Inferior parietal cortex (tissue), 1 donor: ENCODE measurements at regions not wholly inside any gene's neighbourhood (a gene's known extent, or its start where the extent isn't known, plus 50 kb on each side); places are given as distances from the start of the nearest gene placed in this dataset.
A peak's percentile ranks its signal among the peaks of the same experiment; 100 is the strongest.

Experiments used
- DNase-seq: peaks from one replicate; pipeline ENCODE4 v3.0.0-alpha.2; 2016; ENCODE audit errors: extremely low spot score

DNA sequence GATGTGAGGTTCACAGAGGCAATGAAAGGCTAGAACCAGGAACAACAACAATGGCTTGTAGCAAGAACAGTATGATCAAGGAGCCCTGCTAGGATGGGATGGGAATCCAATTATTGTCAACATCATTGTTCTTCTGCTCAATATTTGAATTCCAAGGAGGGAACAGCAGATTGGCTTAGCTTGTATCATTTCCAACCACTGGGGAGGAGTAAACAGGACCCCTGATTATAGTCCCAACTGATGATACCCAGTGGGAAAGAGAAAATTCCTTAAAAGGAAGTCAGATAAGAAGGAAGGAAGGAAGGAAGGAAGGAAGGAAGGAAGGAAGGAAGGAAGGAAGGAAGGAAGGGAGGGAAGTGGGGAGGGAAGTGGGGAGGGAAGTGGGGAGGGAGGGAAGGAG, 69.5 kb upstream of the ZC3H12C start:
- DNase-seq: no peak

DNA sequence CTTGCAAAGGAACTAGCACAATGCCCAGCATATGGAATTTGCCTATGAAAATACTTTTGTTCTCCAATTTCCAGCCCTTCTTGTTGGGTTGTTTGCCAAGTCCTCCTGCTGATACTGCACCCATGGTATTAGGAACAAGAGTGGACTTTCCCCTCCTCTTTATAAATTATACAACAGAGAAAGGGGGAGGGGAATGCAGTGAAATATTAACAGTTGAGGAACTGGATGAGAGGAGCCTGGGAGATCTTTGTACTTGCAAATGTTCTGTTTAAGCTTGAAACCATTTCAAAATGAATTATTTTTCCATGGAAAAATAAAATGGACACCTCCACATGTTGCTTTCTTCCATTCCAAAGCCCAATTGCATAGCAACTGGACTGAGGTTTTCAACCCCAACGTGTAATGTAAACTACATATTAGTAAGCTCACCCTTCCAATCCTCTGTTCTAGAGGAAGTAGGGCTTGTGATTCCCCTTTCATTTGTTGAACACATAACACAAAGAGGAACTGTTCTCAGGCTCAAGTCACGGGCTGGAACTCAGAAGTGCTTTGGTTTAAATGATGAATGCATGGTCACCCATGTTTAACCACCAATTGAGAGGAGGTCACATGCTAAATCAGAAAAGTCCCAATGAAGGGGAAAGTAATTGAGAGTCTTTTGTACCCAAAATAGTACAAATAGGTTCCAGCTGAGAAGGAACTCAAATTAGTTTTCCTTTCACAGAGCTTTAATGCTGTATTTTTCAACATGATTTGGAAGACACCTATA, 66.2 kb upstream of the ZC3H12C start:
- DNase-seq: peak; percentile 52

DNA sequence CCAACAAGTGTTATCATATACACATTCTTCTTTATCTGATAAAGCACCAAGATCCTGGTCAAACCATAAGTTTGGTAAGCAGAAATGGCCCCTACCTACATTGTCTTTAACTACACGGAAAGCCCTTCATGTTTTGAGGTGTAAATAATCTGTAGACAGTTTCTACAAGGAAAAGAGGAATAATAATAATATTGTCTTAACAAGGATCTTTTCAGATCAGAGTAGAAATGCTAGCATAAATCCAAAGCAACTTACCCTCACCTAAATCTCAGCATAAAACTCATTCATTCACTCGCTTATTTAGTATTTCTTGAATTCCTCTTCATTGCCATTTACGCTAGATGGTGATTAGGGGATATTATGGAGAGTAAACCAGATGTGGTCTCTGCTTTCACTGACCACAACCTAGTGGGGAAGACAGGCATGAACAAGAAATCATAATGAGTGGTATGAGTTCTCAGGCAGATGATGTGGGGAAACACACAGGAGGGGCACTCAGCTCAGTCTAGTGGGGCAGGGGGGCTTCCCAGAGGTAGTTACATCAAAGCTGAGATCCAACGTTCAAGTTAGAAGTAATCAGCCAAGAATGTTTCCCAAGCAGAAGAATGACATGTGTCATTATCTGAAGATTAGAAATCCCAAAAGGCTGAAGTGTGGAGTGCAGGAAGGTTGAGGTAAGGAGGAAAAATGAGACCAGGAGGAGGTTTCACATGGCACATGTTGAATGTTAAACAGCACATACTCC, 65.4 kb upstream of the ZC3H12C start:
- no peak for DNase-seq

DNA sequence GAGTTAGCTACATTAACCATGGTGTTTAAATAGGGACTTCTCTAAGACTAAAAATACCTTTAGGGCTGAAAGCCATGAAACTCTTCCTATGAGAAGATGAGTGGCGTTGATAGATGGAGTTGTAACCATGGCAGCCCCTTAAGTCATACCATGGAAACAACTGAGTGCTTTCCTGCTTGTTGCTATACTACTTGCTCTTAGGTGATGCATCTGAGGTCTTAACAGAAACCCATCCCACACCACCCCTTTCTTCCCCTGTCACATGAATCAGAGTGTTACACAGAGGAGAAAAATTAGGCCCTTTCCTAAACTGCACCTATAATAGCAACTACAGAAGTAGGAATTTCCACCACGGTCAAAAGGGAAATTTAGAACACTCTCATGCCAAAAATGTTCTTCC, 64.3 kb upstream of the ZC3H12C start:
- DNase-seq: no peak

DNA sequence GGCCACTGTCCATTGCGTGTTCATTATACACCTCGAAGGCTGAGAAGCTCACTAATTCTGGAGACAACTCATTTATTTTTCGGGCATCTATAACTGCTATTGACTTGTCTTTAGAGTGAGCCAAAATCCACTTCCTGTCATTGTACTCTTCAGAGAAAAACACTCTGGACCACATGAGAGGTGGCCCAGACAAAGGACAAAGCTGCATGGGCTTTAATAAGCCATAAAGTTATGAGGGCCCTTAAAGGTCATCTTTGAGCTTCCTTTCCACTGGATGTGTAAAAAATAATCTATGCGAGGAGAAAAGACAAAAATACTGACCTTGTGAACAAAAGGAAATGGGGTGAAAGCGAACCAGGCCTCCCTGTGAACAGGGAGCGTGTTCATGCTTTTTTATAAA, 63.5 kb upstream of the ZC3H12C start:
- DNase-seq: no peak

DNA sequence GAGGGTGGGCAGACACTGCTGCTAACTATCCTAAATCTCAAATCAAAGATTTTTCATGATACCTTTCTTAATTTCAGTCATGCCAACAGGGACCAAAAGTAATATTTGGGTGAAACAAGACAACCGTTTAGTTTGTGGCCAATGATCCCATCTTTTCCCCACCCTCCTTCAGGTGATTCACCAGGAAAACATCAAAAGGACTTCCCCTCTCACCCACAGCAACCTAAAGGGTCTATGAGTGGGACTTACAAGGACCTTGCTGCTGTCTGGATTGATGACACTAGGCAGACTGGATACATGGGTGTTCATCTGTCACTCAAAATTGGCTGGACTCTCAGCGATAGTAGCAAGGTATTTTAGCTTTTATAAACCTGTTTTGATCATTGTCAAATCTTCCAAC, 62.0 kb upstream of the ZC3H12C start:
- no peak for DNase-seq

DNA sequence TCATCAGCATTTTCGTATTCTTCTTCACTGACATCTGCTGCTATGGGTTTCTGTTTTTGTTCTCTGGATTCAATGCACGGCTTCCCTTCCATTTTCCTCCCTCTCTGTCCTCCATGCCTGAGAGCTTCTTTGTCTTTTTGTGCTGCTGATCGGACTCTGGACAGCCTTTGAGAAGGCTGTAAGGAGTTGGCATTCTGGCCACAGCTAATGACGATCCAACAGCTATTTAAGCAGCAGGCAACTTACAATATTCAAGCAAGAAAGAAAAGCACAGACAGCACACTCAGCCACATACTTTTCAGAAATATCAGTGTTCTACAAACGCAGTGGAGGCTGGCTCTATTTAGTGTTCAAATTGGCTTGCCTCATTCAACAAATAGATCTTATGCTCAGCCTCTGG, 60.9 kb upstream of the ZC3H12C start:
- peak; percentile 38 for DNase-seq

DNA sequence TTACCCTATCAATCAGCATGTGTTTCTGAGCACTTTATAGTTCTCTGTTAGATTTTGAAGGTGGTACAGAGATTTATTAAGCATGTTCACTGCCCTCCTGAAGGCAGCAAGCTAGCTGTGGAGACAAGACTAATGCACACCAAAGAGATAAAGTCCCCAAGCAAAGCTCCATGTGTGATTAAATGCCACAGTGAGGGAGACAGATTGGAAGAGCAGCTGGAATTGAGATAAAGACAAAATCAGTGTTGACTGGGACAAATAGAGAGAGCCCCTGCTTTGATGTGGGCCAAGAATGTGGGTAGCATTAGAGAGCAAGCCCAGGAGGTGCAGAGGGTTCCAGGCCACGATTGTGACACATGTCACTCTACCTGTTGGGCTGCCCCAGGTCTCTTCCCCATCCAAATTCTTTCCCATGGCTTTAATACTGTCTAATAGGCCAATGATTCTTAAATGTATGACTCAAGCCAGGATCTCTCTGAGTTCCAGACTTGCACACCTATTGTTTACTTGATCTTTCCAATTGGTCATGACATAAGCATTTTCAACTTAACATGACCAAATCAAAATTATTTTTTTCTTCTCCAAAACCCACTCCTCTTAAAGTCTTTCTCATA, 60.1 kb upstream of the ZC3H12C start:
- DNase-seq: no peak

DNA sequence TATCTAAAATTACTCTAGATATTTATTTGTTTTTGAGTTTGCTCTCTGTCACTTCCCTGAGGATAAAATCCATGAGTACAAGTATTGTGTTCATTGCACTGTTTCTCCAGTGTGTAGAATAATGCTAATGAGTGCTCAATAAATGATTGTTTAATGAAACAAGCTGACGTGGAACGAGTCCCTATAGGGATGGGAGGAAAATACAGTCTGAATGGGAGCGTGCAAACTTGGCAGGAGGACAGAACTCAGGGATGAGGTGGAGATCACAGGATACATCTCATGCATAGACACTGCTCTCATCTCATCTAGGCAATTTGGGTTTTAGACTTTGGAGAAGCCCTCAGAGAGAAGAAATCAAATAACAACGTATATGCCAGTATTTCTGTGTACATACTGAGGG, 58.4 kb upstream of the ZC3H12C start:
- no peak for DNase-seq

DNA sequence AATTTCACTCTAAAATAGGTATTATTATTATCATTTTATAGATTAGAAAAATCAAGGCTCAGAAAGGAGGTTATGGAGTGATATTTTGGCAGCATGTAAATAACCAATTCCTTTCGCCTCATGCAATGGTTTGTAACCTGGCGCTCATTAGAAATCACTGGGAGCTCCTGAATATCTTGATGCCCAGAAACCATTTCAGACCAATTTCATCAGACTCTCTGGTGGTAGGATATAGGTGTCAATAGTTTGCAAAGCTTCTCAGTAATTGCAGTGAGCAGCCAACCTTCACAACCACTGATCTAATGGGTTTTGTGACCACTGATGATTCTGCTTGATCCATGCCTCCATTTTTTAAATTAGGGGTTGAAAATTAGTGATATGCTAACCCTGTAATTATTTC, 57.8 kb upstream of the ZC3H12C start:
- DNase-seq: no peak

DNA sequence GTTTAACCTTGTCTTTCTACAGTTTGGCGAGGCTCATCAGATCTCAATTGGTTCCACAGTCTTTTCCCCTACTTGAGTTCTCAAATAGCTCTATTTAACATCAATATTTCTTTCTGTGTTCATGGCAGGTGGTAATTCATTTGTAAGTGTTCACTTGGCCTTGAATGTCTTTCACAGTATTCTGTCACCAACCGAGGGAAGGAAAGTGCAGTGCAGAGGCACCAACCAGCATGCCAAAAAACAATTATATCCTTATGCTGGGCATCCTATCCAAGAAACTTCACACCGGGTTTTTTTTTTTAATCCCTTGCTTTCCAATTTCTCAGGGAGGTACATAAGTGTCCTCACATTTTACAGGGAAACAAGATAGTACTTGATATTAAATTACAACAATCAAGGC, 55.0 kb upstream of the ZC3H12C start:
- no peak for DNase-seq
